Frontal cortex (tissue), 3 donors: ENCODE measurements at regions not wholly inside any gene's neighbourhood (a gene's known extent, or its start where the extent isn't known, plus 50 kb on each side); places are given as distances from the start of the nearest gene placed in this dataset.
"Not testable (repeated sequence)": the region's sequence is repeated elsewhere in the genome, so short reads cannot be mapped to it uniquely, and the experiment has no call there.

ENCODE experiments used
- DNase-seq, 2 donors: peaks; one replicate each; pipeline ENCODE4 v3.0.0; 2012; ENCODE audit warnings: low spot score in 2 of 2
- FAIRE-seq: peaks from 2 replicates; lab custom pipeline; 2012; peaks lifted over from hg19 to GRCh38; lab: Jason Lieb, UNC
- donor health status: control.
- donor health status: control.
- donor health status: control.

GRCh38 chr15:77944002-77944867, 133.3 kb downstream of the TBC1D2B start:
- DNase-seq (peak; percentile 41 to 65), FAIRE-seq (no peak)

GRCh38 chr15:77942611-77943211, 134.8 kb downstream of the TBC1D2B start:
- no peak for FAIRE-seq
- no peak for DNase-seq

GRCh38 chr15:77941090-77941827, 136.3 kb downstream of the TBC1D2B start:
- DNase-seq, FAIRE-seq: not testable (repeated sequence)

- DNase-seq (no peak), FAIRE-seq (no peak)
These were observed 137.0 kb downstream of the TBC1D2B start for GRCh38 chr15:77940381-77940947.

- FAIRE-seq (no peak), DNase-seq (no peak)
These were observed 137.7 kb downstream of the TBC1D2B start for GRCh38 chr15:77939851-77940250.

GRCh38 chr15:77939026-77939425, 138.5 kb downstream of the TBC1D2B start:
- FAIRE-seq, DNase-seq: not testable (repeated sequence)

GRCh38 chr15:77938546-77938945, 139.0 kb downstream of the TBC1D2B start:
- DNase-seq, FAIRE-seq: not testable (repeated sequence)

GRCh38 chr15:77936567-77936966, 140.9 kb downstream of the TBC1D2B start:
- FAIRE-seq, DNase-seq: not testable (repeated sequence)

GRCh38 chr15:77934516-77934915, 143.0 kb downstream of the TBC1D2B start:
- not testable (repeated sequence) for DNase-seq, FAIRE-seq

- FAIRE-seq, DNase-seq: not testable (repeated sequence)
These were observed 146.6 kb downstream of the TBC1D2B start for GRCh38 chr15:77930907-77931306.

GRCh38 chr15:77930490-77930889, 147.0 kb downstream of the TBC1D2B start:
- DNase-seq, FAIRE-seq: not testable (repeated sequence)

GRCh38 chr15:77926789-77927188, 150.7 kb downstream of the TBC1D2B start:
- not testable (repeated sequence) for DNase-seq, FAIRE-seq

- not testable (repeated sequence) for FAIRE-seq, DNase-seq
These were observed 151.2 kb downstream of the TBC1D2B start for GRCh38 chr15:77926296-77926695.

GRCh38 chr15:77925101-77925500, 152.4 kb downstream of the TBC1D2B start:
- FAIRE-seq, DNase-seq: not testable (repeated sequence)

GRCh38 chr15:77921664-77922063, 155.8 kb downstream of the TBC1D2B start:
- no peak for DNase-seq
- no peak for FAIRE-seq

GRCh38 chr15:77916966-77917635, 160.4 kb downstream of the TBC1D2B start:
- DNase-seq, FAIRE-seq: not testable (repeated sequence)

GRCh38 chr15:77915961-77916330, 161.6 kb downstream of the TBC1D2B start:
- FAIRE-seq, DNase-seq: not testable (repeated sequence)

- no peak for DNase-seq
- FAIRE-seq: no peak
These were observed 162.1 kb downstream of the TBC1D2B start for GRCh38 chr15:77915261-77915960.

GRCh38 chr15:77914531-77914930, 163.0 kb downstream of the TBC1D2B start:
- not testable (repeated sequence) for FAIRE-seq, DNase-seq
